GM23338 (cell line): ENCODE measurements at regions not wholly inside any gene's neighbourhood (a gene's known extent, or its start where the extent isn't known, plus 50 kb on each side); places are given as distances from the start of the nearest gene placed in this dataset.
A peak's percentile ranks its signal among the peaks of the same experiment; 100 is the strongest.

Source experiments
- ATAC-seq: fragments of 200-7000 bp; cut with Tn5 transposase; 3 replicates; pipeline ENCODE4 v1.9.1; 2020
- DNase-seq: peaks from one replicate; pipeline ENCODE4 v3.0.0-alpha.2; 2015; ENCODE audit warnings: low spot score
- H2AFZ ChIP-seq: fragments of 200-600 bp; sonication (generic); 2 replicates; pipeline ENCODE4 v1.8.0; 2016; ENCODE audit warnings: antibody characterized with exemption, mild to moderate bottlenecking, moderate library complexity
- H3F3A ChIP-seq: fragments of 200-600 bp; sonication (generic); replicated peaks from 2 replicates; pipeline ENCODE4 v1.8.0; 2017; ENCODE audit warnings: antibody characterized with exemption, mixed run types, low read depth
- H3K27ac ChIP-seq: fragments of 200-600 bp; sonication (generic); 2 replicates; pipeline ENCODE4 v1.6.1; 2016; ENCODE audit warnings: low read depth
- H3K27me3 ChIP-seq: fragments of 200-600 bp; sonication (generic); 2 replicates; pipeline ENCODE4 v1.8.0; 2016; ENCODE audit warnings: mild to moderate bottlenecking, mixed run types, moderate library complexity; ENCODE audit not compliant: insufficient read depth
- H3K36me3 ChIP-seq: fragments of 200-600 bp; sonication (generic); 2 replicates; pipeline ENCODE4 v1.8.0; 2016; ENCODE audit warnings: mild to moderate bottlenecking; ENCODE audit not compliant: insufficient read depth
- H3K4me1 ChIP-seq: fragments of 200-600 bp; sonication (generic); 2 replicates; pipeline ENCODE4 v1.8.0; 2016; ENCODE audit warnings: mild to moderate bottlenecking, moderate library complexity; ENCODE audit not compliant: insufficient read depth
- H3K4me2 ChIP-seq: fragments of 200-600 bp; sonication (generic); 2 replicates; pipeline ENCODE4 v1.7.1; 2017; ENCODE audit warnings: mixed run types
- H3K4me3 ChIP-seq: fragments of 200-600 bp; sonication (generic); 2 replicates; pipeline ENCODE4 v1.6.1; 2016; ENCODE audit warnings: mixed run types
- H3K79me2 ChIP-seq: fragments of 200-600 bp; sonication (generic); replicated peaks from 2 replicates; pipeline ENCODE4 v1.8.0; 2017; ENCODE audit warnings: mild to moderate bottlenecking; ENCODE audit not compliant: insufficient read depth
- H3K9me2 ChIP-seq: fragments of 200-600 bp; sonication (generic); 2 replicates; pipeline ENCODE4 v1.8.0; 2017; ENCODE audit not compliant: insufficient read depth
- H4K20me1 ChIP-seq: fragments of 200-600 bp; sonication (generic); replicated peaks from 2 replicates; pipeline ENCODE4 v1.8.0; 2017; ENCODE audit warnings: mild to moderate bottlenecking; ENCODE audit not compliant: insufficient read depth
- H3K27ac Mint-ChIP-seq: 2 replicates; pipeline ENCODE4 v1.8.0; 2020; ENCODE audit warnings: inconsistent platforms, mild to moderate bottlenecking, moderate library complexity, mixed read lengths
- H3K27me3 Mint-ChIP-seq: 3 replicates; pipeline ENCODE4 v1.8.0; 2022; ENCODE audit warnings: low read depth, mild to moderate bottlenecking, moderate library complexity, mixed read lengths, inconsistent platforms; ENCODE audit not compliant: insufficient read depth, poor library complexity
- H3K36me3 Mint-ChIP-seq: 3 replicates; pipeline ENCODE4 v1.8.0; 2021; ENCODE audit warnings: low read depth, mild to moderate bottlenecking, inconsistent platforms, moderate library complexity, mixed read lengths
- H3K4me1 Mint-ChIP-seq: 3 replicates; pipeline ENCODE4 v1.8.0; 2020; ENCODE audit warnings: mild to moderate bottlenecking, inconsistent platforms, mixed read lengths
- H3K4me3 Mint-ChIP-seq: 3 replicates; pipeline ENCODE4 v1.8.0; 2021; ENCODE audit warnings: moderate library complexity, mild to moderate bottlenecking, inconsistent platforms, mixed read lengths
- H3K9me3 Mint-ChIP-seq: 3 replicates; pipeline ENCODE4 v1.8.0; 2020; ENCODE audit warnings: moderate library complexity, mild to moderate bottlenecking, inconsistent platforms, mixed read lengths
- CREB1 ChIP-seq: fragments of 250-450 bp; sonication (Bioruptor Pico); IDR thresholded peaks from 2 replicates; pipeline ENCODE4 v1.5.0; 2020; ENCODE audit warnings: low read depth, mild to moderate bottlenecking, moderate library complexity
- EZH2 ChIP-seq: fragments of 200-600 bp; sonication (generic); IDR thresholded peaks from one replicate; pipeline ENCODE4 v1.8.0; 2017; ENCODE audit warnings: antibody characterized with exemption, mild to moderate bottlenecking, low read depth; ENCODE audit not compliant: unreplicated experiment
- EZH2phosphoT487 ChIP-seq: fragments of 200-600 bp; sonication (generic); IDR thresholded peaks from one replicate; pipeline ENCODE4 v1.8.1; 2018; ENCODE audit warnings: antibody characterized with exemption; ENCODE audit not compliant: unreplicated experiment
- JUNB ChIP-seq: IDR thresholded peaks from one replicate; pipeline ENCODE4 v1.6.1; 2016; ENCODE audit warnings: antibody characterized with exemption; ENCODE audit not compliant: unreplicated experiment
- NANOG ChIP-seq: IDR thresholded peaks from 2 replicates; pipeline ENCODE4 v1.6.1; 2016; ENCODE audit warnings: antibody characterized with exemption, borderline replicate concordance
- POLR2AphosphoS5 ChIP-seq: IDR thresholded peaks from 2 replicates; pipeline ENCODE4 v1.6.1; 2016; ENCODE audit warnings: antibody characterized with exemption, low read depth
- STAT1 ChIP-seq: IDR thresholded peaks from one replicate; pipeline ENCODE4 v1.6.1; 2016; ENCODE audit warnings: antibody characterized with exemption; ENCODE audit not compliant: unreplicated experiment
- ZNF114 ChIP-seq: fragments of 250-450 bp; sonication (Bioruptor Pico); IDR thresholded peaks from 2 replicates; pipeline ENCODE4 v1.5.0; 2020; ENCODE audit warnings: mild to moderate bottlenecking, moderate library complexity
- ZNF331 ChIP-seq: fragments of 250-450 bp; sonication (Bioruptor Pico); IDR thresholded peaks from 2 replicates; pipeline ENCODE4 v1.5.0; 2020; ENCODE audit warnings: low read depth, mild to moderate bottlenecking, moderate library complexity
- ZNF462 ChIP-seq: fragments of 250-450 bp; sonication (Bioruptor Pico); IDR thresholded peaks from 2 replicates; pipeline ENCODE4 v1.5.0; 2020; ENCODE audit warnings: mild to moderate bottlenecking, moderate library complexity
- TF ChIP-seq, protein P1 (sequence below), 2 experiments: fragments of 200-600 bp in 1 of 2; sonication (generic) in 1 of 2; conservative IDR thresholded peaks; 2 replicates each; pipeline versions ENCODE4 v1.5.1 to v1.6.1; 2016 to 2017; ENCODE audit warnings: antibody characterized with exemption in 2 of 2, low read depth in 2 of 2, mild to moderate bottlenecking in 2 of 2, moderate library complexity in 1 of 2
- TF ChIP-seq, protein P2 (sequence below): IDR thresholded peaks from one replicate; pipeline ENCODE4 v1.6.1; 2018; ENCODE audit warnings: antibody characterized with exemption; ENCODE audit not compliant: unreplicated experiment
- TF ChIP-seq, protein P3 (sequence below): IDR thresholded peaks from 2 replicates; pipeline ENCODE4 v1.6.1; 2016; ENCODE audit warnings: antibody characterized with exemption

DNA sequence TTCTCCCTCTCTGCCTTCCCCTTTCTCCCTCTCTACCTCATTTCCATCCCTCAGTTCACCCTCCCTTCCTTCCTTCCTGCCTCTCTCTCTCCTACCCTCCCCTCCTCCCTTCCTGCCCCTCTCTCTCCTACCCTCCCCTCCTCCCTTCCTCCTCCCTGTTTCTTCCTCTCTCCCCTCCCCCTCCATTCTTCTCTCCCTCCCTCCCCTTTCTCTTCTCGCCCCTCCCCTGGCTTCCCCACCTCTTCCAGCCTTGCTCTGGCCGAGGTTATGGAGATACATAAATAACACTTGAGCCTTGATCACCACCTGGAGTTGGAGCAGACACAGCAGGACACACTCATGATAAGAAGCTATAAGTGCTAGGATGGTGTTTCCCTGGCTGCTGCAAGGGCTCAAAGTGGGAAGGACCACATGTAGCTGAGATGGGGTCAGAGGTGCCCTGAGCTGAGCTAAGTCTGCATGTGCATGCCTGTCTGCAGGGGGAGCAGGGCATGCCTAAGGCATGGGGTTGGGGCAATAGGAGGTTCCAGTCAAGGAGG is 326.1 kb upstream of the HS6ST1 start:
- H3F3A ChIP-seq, result 0 out of 2 replicates have a peak, but pooled peaks cover 7% of the 10 kb centered on the region
- TF ChIP-seq ZNF331 (CRISPR knock-in tag) (no peak), ZNF462 (0 out of 2 replicates have a peak, but pooled peaks have one; percentile 38), POLR2AphosphoS5 (no peak), NANOG (no peak), JUNB (no peak), EZH2 (no peak), ZNF114 (CRISPR knock-in tag) (peak; percentile 23; the same call in 1 of the 2 replicates), STAT1 (no peak), CREB1 (CRISPR knock-in tag) (no peak), EZH2phosphoT487 (no peak)
- TF ChIP-seq, protein P1, sequence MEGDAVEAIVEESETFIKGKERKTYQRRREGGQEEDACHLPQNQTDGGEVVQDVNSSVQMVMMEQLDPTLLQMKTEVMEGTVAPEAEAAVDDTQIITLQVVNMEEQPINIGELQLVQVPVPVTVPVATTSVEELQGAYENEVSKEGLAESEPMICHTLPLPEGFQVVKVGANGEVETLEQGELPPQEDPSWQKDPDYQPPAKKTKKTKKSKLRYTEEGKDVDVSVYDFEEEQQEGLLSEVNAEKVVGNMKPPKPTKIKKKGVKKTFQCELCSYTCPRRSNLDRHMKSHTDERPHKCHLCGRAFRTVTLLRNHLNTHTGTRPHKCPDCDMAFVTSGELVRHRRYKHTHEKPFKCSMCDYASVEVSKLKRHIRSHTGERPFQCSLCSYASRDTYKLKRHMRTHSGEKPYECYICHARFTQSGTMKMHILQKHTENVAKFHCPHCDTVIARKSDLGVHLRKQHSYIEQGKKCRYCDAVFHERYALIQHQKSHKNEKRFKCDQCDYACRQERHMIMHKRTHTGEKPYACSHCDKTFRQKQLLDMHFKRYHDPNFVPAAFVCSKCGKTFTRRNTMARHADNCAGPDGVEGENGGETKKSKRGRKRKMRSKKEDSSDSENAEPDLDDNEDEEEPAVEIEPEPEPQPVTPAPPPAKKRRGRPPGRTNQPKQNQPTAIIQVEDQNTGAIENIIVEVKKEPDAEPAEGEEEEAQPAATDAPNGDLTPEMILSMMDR (conservative IDR thresholded peaks at IDR 0.05; ENCODE audit: low read depth in 2 of 2), result peak; percentile 63 to 66
- TF ChIP-seq, protein P2, sequence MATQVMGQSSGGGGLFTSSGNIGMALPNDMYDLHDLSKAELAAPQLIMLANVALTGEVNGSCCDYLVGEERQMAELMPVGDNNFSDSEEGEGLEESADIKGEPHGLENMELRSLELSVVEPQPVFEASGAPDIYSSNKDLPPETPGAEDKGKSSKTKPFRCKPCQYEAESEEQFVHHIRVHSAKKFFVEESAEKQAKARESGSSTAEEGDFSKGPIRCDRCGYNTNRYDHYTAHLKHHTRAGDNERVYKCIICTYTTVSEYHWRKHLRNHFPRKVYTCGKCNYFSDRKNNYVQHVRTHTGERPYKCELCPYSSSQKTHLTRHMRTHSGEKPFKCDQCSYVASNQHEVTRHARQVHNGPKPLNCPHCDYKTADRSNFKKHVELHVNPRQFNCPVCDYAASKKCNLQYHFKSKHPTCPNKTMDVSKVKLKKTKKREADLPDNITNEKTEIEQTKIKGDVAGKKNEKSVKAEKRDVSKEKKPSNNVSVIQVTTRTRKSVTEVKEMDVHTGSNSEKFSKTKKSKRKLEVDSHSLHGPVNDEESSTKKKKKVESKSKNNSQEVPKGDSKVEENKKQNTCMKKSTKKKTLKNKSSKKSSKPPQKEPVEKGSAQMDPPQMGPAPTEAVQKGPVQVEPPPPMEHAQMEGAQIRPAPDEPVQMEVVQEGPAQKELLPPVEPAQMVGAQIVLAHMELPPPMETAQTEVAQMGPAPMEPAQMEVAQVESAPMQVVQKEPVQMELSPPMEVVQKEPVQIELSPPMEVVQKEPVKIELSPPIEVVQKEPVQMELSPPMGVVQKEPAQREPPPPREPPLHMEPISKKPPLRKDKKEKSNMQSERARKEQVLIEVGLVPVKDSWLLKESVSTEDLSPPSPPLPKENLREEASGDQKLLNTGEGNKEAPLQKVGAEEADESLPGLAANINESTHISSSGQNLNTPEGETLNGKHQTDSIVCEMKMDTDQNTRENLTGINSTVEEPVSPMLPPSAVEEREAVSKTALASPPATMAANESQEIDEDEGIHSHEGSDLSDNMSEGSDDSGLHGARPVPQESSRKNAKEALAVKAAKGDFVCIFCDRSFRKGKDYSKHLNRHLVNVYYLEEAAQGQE, result no peak
- TF ChIP-seq, protein P3, sequence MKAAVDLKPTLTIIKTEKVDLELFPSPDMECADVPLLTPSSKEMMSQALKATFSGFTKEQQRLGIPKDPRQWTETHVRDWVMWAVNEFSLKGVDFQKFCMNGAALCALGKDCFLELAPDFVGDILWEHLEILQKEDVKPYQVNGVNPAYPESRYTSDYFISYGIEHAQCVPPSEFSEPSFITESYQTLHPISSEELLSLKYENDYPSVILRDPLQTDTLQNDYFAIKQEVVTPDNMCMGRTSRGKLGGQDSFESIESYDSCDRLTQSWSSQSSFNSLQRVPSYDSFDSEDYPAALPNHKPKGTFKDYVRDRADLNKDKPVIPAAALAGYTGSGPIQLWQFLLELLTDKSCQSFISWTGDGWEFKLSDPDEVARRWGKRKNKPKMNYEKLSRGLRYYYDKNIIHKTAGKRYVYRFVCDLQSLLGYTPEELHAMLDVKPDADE, result no peak; the same call in 1 of the 2 replicates
- H3K4me1 Mint-ChIP-seq, result peaks cover 44% of the 10 kb centered on the region
- no peaks in the 10 kb centered on the region for H3K27me3 ChIP-seq
- peak overlapping the region; percentile 65 for H3K4me2 ChIP-seq
- peaks cover 28% of the 10 kb centered on the region for H3K4me1 ChIP-seq
- peaks cover 9% of the 10 kb centered on the region; the same call in 2 of the 3 replicates for H3K36me3 Mint-ChIP-seq
- peak overlapping the region; percentile 15; the same call in 1 of the 2 replicates for H3K4me3 ChIP-seq
- H3K27me3 Mint-ChIP-seq, result peaks cover 27% of the 10 kb centered on the region
- DNase-seq (peak; percentile 83), ATAC-seq (peak; percentile 89)
- H3K79me2 ChIP-seq, result no peaks in the 10 kb centered on the region
- peak overlapping the region; percentile 94 for H3K27ac ChIP-seq
- no peak overlapping the region for H3K4me3 Mint-ChIP-seq
- H2AFZ ChIP-seq, result no peak overlapping the region
- H3K36me3 ChIP-seq, result no peaks in the 10 kb centered on the region
- H4K20me1 ChIP-seq, result no peaks in the 10 kb centered on the region
- peaks cover 28% of the 10 kb centered on the region for H3K9me2 ChIP-seq
- H3K9me3 Mint-ChIP-seq, result no peaks in the 10 kb centered on the region; the same call in 1 of the 3 replicates
- peak overlapping the region; percentile 74; the same call in 1 of the 2 replicates for H3K27ac Mint-ChIP-seq
